NCI-H446 (cell line): ENCODE measurements at regions not wholly inside any gene's neighbourhood (a gene's known extent, or its start where the extent isn't known, plus 50 kb on each side); places are given as distances from the start of the nearest gene placed in this dataset.
"Not testable (repeated sequence)": the region's sequence is repeated elsewhere in the genome, so short reads cannot be mapped to it uniquely, and the experiment has no call there.

Experiments
- DNase-seq, 2 experiments: peaks; one replicate each; lab custom pipeline; 2025; lab: John Stamatoyannopoulos, UW

DNA sequence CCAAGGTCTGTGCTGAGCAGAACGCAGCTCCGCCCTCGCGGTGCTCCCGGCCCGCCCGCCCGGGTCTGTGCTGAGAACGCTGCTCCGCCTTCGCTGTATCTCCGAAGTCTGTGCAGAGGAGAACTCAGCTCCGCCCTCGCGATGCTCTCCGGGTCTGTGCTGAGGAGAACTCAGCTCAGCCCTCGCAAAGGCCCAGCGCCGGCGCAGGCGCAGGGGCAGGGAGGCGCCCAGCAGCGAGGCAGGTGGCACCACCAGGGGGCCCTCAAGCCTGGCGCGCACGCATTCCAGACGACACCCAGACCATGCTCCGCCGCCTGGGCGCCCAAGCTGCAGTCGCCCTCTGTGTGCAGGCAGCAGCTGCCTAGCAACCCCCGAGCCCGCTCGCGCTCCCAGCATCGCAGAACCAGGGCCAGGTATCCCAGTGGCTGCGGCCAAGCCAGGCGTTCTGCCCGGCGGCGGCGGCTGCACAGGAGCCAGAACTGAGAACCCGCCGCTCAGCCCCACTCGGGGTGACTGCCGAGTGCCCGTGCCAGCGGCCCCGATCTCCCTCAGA is 672.1 kb upstream of the DEFB115 start:
- DNase-seq, result peak in 1 of 2 experiments; percentile 55

DNA sequence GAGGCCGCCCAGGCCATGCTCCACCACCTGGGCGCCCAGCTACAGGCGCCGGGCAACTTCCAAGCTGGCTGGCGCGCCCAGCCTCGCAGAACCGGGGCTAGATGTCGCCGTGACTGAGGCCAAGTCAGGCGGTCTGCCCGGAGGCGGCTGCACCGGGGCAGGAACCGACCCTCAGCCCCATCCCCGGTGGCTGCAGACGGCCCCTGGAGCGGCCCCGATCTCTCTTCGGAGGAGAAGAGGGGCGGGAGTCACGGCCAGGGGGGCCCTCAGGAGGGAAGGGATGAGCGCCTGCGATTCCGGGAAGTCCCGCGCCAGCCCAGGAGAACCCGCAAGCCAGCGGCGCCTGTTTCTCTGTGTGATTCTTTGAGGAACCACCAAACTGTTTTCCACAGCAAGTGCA is 671.3 kb upstream of the DEFB115 start:
- DNase-seq, result not testable (repeated sequence)

DNA sequence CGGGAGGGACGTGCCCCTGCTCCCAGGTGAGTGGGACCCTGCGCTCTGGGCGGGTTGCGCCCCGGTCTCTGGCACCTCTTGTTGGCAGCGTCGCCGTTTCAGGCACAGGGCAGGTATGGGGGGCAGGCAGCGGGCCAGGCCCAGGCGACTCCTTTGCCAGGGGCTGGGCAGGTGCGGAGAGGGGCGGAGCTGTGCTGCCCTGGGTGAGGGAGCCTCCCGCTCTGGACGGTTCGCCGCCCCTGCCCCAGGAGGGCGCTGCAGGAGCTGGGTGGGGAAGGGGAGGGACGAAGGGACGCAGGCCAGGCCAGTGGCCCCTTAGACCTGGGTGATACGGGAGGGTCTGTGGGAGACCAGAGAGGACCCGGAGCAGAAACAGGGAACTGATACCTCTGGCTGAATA is 663.9 kb upstream of the DEFB115 start:
- DNase-seq, result no peak

DNA sequence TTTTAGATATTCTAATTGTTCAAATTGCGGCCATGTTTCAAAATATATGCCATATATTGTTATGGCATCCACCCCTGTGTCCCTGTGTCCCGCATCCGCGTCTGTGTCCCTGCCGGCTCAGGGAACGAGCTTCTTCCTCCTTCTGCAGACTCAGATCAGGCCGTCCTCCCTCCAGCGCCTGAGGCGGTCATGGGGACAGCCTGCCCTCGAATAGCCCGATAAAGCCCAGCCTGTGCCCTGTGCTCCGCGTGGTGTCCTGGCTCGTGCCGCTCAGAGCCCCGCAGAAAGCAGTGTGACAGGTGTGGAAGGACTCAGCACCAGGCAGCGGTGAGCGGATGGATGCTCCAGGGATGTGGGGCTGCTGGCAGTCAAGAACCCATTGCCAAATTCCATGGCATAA is 663.4 kb upstream of the DEFB115 start:
- DNase-seq, result no peak

DNA sequence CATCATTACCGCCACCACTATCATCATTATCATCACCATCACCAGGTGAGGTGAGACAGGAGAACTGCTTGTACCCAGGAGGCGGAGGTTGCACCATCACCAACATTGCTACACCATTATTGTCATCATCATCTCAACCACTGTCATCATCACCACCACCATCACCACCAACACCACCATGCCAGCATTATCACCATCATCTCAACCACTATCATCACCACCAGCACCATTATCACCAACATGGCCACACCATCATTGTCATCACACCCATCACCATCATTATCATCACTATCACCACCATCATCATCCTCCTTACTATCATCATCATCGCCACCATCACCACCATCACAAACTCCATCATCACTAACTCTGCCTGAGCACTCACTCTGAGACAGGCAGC is 661.8 kb upstream of the DEFB115 start:
- DNase-seq, result no peak

DNA sequence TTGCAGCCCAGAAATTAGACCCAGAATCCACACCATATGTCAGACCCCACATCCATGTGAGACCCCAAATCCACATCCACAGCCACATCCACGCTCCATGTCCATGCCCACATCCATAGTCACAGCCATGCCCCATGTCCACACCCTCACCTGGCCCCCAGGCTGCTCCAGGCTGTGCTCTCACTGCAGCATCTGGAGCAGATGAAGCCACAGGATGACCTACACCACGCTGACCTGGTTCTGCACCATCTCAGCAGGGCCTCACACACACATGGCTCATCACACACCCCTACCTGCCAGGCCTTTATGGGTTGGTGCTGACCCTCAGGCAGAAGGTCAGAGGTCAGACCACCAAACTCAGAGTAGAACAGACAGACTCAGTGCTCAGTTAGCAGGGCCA is 660.0 kb upstream of the DEFB115 start:
- DNase-seq, result not testable (repeated sequence)

DNA sequence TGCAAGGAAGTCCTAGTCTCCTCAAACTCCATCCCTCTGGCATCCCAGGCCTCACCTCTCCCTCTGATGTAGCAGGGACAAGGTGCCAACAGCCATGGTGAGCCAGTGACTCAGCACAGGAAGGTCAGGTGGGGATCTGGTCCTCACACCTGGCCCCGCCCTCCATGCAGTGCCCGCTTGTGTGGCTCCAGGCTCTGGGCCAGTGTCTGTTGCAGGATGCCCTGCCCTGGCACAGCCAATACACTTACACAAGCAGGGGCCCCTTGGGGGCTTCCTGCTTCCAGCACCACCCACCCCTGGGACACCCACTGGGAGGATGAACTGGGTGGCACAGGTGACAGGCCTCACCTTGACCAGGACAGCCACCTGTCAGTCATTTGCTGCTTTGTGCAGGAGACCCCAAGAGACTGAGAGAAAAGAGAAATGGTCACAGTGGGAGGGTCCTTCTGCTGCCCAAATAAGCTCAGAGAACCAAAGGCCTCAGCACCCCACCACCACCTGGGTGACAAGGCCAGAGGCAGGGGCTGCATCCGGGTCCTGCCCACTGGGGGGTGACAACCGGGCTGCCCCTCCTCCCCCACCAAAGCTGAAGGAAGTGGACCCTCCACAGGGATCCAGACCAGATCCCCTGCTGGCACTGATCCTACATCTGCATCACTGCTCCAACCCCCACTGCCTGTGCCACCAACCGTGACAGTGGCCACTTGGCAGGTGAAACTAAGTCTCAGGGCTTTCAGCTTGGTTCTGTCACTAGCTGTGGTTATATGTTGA is 658.8 kb upstream of the DEFB115 start:
- DNase-seq, result no peak

DNA sequence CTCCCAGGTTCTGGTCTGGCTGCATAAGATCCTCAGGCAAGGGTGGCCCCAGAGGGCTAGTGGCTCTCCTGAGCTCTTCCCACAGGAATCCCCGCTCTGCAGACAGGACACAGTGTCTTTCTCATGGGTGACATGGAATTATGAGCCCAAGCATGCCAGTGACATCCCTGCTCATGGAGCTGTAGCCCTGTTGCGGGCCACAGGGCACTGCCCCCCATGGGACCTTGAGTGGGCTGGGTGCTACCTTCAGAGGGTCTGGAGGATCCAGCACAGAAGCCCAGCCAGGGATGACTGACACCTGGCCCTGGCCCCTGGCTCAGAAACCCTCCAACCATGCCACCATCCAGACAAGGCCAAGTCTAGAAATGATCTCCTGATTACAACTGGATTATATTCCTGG is 657.5 kb upstream of the DEFB115 start:
- no peak for DNase-seq

DNA sequence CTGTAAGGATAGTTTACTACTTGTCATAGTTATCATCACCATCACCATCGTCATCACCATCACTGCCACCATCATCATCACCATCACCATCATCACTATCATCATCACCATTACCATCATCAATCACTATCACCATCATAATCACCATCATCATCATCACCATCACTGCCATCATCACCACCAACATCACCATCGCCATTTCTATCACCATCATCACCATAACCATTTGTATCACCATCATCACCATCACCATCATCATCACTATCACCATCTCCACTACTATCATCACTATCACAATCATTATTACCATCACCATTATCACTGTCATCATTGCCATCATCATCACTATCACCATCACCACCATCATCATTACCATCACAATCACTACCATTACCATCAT is 655.5 kb upstream of the DEFB115 start:
- no peak for DNase-seq

DNA sequence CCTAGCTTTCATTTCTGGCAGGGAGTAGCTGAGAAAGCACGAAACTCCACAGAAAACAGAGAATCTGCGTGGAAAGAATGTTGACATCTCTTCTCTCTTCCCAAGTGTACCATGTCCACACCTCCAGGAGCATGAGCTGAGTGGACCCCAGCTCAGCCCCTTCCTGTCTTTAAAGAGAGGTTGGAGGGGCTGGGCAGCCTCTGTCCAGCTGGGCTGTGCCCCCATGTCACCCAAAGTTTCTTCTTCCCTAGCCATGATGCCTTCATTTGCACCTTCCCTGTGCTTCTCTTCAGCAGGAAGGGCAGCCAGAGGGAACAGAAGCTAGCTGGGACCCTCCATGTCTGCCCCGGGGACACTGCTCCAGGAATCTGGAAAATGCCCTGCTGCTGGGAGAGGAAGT is 655.0 kb upstream of the DEFB115 start:
- DNase-seq, result no peak

DNA sequence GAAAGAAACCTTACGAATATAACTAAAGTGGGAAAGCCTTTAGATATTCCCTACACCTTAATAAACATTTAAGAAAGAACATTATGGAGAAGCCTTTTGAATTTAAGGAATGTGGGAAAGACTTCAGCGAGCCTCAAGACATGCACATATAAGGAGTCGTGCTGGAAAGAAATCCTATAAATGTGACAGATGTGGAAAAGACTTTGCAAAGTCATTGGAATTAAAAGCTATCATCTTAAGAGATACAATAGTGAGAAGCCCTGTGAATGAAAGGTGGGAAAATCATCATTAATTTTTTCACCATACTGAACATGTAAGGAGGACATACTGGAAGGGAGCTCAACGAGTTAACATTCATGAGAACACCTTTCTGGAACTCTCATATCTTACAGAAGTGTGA is 650.5 kb upstream of the DEFB115 start:
- no peak for DNase-seq

DNA sequence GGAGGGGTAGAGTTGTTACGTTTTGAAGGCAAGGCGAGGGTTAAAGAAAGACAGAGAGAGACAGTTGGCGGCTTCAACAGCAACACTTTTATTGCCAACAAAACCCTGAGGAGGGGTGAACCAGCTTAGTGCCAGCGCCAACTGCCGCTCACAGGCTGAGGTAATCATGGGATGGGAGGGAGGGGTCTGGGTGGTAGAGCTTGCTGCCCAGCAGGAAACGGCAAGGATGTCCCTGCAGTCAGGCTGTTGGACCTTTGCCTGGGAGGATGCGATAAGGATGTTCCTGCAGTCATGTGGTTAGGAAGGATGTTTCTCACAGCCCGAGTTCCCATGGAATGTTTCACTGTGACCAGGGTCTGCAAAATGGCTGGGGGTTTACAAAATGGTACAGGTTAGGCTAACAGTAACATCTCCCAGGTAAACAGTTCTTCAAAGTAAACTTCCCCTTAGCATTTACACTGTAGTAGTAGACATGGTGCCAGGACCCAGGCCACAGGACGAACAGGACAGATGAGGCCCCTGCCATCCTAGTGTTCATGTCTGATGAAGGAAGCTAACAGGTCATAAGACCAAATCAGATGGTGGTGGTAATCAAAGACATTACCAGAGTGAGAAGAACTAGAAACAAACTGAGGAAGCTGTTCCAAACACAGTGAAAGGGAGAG is 647.3 kb upstream of the DEFB115 start:
- peak in 1 of 2 experiments; percentile 7 for DNase-seq

DNA sequence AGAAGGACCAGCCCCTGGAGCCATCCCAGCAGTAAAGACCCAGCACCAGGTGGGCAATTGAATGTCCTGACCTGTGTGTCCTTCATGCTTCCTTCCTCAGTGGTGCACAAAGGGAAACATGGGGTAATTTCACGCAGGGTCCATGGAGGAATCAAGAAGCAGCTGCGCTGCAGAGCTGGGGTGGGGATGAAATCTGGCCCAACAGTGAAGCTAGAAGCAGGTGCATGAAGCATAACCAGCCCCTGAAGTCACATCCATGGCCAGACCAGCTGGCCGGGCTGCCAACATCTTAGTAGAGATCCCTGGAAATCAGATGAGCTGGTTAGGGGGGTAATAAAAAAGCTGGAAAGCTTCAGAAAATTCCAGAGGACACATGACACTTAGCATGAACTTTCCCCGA is 646.7 kb upstream of the DEFB115 start:
- DNase-seq, result no peak

DNA sequence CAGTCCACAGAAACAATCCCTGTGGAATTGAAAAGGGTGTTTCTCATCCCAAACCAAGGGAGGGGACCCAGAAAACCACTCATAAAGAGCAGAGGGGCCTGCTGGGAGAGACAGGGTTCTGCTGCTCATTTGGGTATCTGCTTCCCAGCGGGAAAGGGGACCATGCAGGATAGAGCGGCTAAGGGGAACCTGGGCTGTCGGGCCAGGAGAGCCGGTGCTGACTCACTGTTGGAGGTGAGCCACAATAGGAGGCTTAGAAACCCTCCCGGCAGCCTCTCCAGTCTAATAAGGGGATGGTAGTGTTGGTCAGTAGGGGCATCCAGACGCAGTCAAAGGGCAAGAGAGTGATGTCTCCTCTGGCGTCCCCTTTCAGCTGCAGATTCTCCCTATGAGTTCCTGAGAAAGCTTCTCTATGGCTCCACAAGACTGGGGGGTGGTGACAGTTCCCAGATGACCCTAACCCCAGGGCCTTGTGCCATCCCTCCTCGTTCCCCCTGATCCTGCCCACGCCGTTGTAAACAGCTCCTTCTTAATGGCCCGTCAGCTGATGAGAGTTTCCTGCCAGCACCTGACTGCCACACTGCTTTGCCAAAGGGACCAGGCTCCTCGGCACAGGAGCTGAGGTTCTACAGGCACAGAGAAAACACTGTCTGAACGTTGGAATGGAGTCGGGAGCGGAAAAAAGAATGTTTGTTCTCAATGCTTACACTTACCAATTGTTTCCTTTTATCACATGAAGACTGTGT is 646.1 kb upstream of the DEFB115 start:
- no peak for DNase-seq

DNA sequence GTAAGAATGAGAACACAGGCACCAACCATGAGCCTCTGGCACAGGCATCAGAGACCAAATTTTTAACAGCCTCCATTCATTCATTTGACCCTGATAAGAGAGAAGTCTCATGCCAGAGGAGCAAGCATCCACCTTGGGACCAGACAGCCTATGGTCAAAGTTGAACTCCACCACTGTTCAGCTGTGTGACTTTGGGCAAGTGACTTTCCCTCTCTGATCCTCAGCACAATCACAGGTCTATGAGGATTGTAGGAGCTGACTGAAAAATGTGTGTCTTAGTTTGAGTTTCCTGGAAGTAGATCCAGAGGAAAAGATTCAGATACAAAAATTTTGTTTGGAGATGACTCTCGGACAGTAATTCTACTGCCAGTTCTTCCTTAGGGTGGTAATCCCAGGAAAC is 645.1 kb upstream of the DEFB115 start:
- no peak for DNase-seq

DNA sequence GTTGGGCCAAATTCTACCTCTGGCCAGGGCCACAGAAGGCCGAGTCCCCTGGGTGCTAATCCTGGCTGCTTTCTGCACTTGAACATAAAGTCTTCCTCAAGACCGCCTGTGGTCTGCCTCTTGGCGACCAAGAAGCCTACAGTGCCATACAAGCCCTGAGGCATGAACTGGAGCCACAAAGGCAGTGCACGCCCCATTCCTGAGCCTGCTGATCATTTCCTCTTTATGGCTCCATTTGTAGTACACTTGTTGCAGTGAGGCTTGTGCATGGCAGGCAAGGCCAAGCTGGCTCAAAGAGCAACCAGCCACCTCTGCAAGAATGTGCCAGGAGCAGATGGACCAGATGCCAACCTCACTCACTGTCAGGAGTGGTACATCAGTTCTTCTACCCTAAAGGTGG is 636.1 kb upstream of the DEFB115 start:
- DNase-seq, result not testable (repeated sequence)

DNA sequence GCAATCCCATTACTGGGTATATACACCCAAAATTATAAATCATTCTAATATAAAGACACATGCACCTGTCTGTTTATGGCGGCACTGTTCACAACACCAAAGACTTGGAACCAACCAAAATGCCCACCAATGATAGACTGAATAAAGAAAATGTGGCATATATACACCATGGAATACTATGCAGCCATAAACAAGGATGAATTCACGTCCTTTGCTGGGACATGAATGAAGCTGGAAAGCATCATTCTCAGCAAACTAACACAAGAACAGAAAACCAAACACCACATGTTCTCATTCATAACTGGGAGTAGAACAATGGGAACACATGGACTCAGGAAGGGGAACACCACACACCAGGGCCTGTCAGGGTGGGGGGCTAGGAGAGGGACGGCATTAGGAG is 633.2 kb upstream of the DEFB115 start:
- not testable (repeated sequence) for DNase-seq

DNA sequence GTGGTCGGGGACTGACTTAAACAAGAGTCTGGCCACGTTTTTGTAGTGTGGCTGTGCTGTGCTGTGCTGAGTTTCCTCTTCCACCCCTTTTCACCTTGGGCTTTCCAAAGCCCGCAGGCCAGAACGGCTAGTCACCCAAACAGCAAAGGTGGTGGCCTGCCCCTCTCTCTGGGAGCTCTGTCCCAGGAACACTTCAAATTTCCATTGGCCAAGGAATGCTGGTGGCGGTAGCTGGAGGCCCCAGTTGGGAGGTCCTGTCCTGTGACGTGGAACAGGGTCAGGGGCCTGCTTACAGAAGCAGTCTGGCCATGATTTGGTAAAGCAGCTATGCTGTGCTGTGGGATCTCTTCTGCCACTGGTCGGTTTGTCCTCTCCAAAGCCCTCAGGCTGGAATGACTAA is 628.1 kb upstream of the DEFB115 start:
- DNase-seq, result not testable (repeated sequence)

DNA sequence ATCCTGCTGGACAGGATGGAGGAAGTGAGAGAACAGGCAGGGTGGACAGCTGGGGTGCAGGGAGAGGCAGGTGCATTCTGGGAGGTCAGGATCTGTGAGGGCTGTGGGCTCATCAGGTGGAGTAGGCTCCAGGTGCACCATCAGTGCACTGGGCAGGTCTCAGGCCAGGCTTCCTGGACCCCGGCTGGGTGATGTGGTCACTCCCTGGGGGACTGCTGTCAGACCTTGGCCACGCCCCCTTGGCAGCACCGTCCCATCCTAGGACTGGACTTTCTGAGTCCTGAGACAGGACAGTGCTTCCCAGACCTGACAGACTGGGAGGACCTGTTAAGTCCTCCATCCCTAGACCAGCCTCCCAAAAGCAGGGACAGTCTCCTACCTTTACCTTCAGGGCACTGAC is 626.7 kb upstream of the DEFB115 start:
- DNase-seq, result no peak

DNA sequence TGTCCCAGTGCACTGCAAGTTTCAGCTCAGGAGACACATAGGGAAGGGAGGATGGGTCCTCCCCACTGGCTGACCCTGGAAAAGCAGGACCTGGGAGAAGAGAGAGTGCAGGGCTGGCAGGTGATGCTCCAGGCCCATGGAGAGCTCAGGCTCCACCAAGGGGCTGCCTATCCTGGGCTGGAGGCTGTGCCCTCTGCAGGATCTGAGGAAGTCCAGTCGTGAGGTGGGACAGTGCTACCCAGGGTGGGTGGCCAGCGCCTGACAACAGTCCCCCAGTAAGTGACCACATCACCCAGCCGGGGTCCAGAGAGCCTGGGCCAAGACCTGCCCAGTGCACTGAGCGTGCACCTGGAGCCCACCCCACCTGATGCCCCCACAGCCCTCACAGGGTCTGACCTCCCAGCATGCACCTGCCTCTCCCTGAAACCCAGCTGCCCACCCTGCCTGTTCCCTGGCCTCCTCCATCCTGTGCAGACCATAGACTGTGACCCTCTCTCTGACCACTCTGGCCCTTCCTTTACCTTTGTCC is 626.1 kb upstream of the DEFB115 start:
- not testable (repeated sequence) for DNase-seq

DNA sequence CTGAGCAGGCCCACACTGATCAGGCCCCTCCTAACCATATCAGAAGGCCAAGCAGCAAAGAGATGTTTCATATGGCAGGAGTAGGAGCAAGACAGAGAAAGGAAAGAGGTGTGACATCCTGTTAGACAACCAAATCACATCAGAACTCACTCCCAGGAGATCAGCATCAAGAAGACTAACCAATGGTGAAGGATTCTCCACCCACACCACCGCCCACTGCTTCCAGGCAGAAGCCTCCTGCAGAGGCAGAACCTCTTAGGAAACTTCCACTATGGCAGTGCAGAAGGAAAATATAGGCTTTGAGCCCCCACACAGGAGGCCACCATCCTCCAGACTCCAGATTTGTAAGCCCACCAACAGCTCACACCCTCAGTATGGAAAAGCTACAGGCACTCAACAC is 624.7 kb upstream of the DEFB115 start:
- not testable (repeated sequence) for DNase-seq

DNA sequence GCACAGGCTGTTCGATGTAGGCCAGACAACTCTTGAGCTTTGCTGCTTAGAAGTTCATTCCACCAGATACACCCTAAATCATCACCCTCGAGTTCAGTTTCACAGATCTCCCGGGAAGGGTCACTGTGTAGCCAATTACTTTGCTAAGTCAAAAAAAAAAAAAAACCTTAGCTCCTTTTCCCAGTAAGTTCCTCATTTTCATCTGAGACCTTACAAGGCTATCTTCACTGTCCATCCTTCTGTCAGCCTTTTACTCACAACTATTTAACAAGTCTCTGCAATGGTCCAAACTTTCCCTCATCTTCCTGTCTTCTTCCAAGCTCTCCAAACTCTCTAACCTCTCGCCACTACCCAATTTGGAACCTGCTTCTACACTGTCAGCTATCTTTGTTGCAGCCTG is 615.9 kb upstream of the DEFB115 start:
- DNase-seq, result not testable (repeated sequence)
